OCI-LY1 (cell line): ENCODE measurements at regions not wholly inside any gene's neighbourhood (a gene's known extent, or its start where the extent isn't known, plus 50 kb on each side); places are given as distances from the start of the nearest gene placed in this dataset.

Experiments used
- H2AFZ ChIP-seq: fragments of 200-600 bp; sonication (generic), shearing (Covaris generic); 2 replicates; pipeline ENCODE4 v1.6.0; 2014; ENCODE audit warnings: antibody characterized with exemption, mild to moderate bottlenecking, low read length
- H3F3A ChIP-seq: fragments of 200-600 bp; sonication (generic), shearing (Covaris generic); 2 replicates; pipeline ENCODE4 v1.6.0; 2014; ENCODE audit warnings: mild to moderate bottlenecking, antibody characterized with exemption, low read length, moderate library complexity; ENCODE audit not compliant: insufficient read depth
- H3K27ac ChIP-seq: fragments of 200-600 bp; sonication (generic); 2 replicates; pipeline ENCODE4 v1.5.1; 2014; ENCODE audit warnings: low read length, mixed run types, mild to moderate bottlenecking, low read depth; ENCODE audit not compliant: poor library complexity, severe bottlenecking
- H3K27me3 ChIP-seq: fragments of 200-600 bp; sonication (generic); 2 replicates; pipeline ENCODE4 v1.6.0; 2014; ENCODE audit warnings: antibody characterized with exemption, mild to moderate bottlenecking, low read length, moderate library complexity; ENCODE audit not compliant: insufficient read depth
- H3K36me3 ChIP-seq: fragments of 200-600 bp; sonication (generic); 2 replicates; pipeline ENCODE4 v1.6.1; 2014; ENCODE audit warnings: mild to moderate bottlenecking, antibody characterized with exemption, low read length, moderate library complexity, mixed read lengths; ENCODE audit not compliant: insufficient read depth
- H3K4me1 ChIP-seq: fragments of 200-600 bp; sonication (generic); 2 replicates; pipeline ENCODE4 v1.5.1; 2014; ENCODE audit warnings: mild to moderate bottlenecking, low read length, moderate library complexity; ENCODE audit not compliant: insufficient read depth, severe bottlenecking
- H3K4me2 ChIP-seq: fragments of 200-600 bp; sonication (generic), shearing (Covaris generic); 2 replicates; pipeline ENCODE4 v1.6.1; 2014; ENCODE audit warnings: low read length
- H3K4me3 ChIP-seq: fragments of 200-600 bp; sonication (generic); 2 replicates; pipeline ENCODE4 v1.5.1; 2014; ENCODE audit warnings: low read length, low read depth, mild to moderate bottlenecking, mixed read lengths; ENCODE audit not compliant: poor library complexity, severe bottlenecking
- H3K79me2 ChIP-seq: fragments of 200-600 bp; shearing (Covaris generic); 2 replicates; pipeline ENCODE4 v1.6.1; 2016; ENCODE audit warnings: mixed run types, low read length, mixed read lengths; ENCODE audit not compliant: insufficient read depth
- H3K9ac ChIP-seq: fragments of 200-600 bp; sonication (generic), shearing (Covaris generic); 2 replicates; pipeline ENCODE4 v1.6.1; 2014; ENCODE audit warnings: mild to moderate bottlenecking, low read length, mixed read lengths
- H3K9me2 ChIP-seq: fragments of 200-600 bp; sonication (generic), shearing (Covaris generic); 2 replicates; pipeline ENCODE4 v1.6.1; 2014; ENCODE audit warnings: low read depth, mild to moderate bottlenecking, low read length, mixed read lengths
- H3K9me3 ChIP-seq: fragments of 200-600 bp; shearing (Covaris generic); 2 replicates; pipeline ENCODE4 v1.6.1; 2014; ENCODE audit warnings: low read length, mixed read lengths
- H4K20me1 ChIP-seq: fragments of 200-600 bp; sonication (generic), shearing (Covaris generic); 2 replicates; pipeline ENCODE4 v1.6.0; 2016; ENCODE audit warnings: mild to moderate bottlenecking, low read length; ENCODE audit not compliant: insufficient read depth
- EZH2 ChIP-seq: fragments of 200-600 bp; sonication (generic), shearing (Covaris generic); IDR thresholded peaks from 2 replicates; pipeline ENCODE4 v1.8.0; 2017; ENCODE audit warnings: borderline replicate concordance, mixed run types, mild to moderate bottlenecking, antibody characterized with exemption, low read length, moderate library complexity, mixed read lengths
- TF ChIP-seq, protein P1 (sequence below): fragments of 200-600 bp; sonication (generic), shearing (Covaris generic); IDR thresholded peaks from 2 replicates; pipeline ENCODE4 v1.5.1; 2017; ENCODE audit warnings: mild to moderate bottlenecking, antibody characterized with exemption, low read length, moderate library complexity, mixed read lengths

GRCh38 chr18:10011751-10012150, 97.9 kb downstream of the VAPA start:
- Histone ChIP-seq H4K20me1 (no peaks in the 10 kb centered on the region), H3K4me2 (no peak overlapping the region), H3K9ac (no peak overlapping the region), H3K4me1 (no peaks in the 10 kb centered on the region), H2AFZ (no peak overlapping the region), H3K27ac (no peak overlapping the region), H3K79me2 (no peaks in the 10 kb centered on the region), H3F3A (no peaks in the 10 kb centered on the region), H3K4me3 (no peak overlapping the region), H3K9me3 (no peaks in the 10 kb centered on the region), H3K9me2 (no peaks in the 10 kb centered on the region), H3K36me3 (no peaks in the 10 kb centered on the region), H3K27me3 (no peaks in the 10 kb centered on the region; the same call in 1 of the 2 replicates)
- TF ChIP-seq, protein P1, sequence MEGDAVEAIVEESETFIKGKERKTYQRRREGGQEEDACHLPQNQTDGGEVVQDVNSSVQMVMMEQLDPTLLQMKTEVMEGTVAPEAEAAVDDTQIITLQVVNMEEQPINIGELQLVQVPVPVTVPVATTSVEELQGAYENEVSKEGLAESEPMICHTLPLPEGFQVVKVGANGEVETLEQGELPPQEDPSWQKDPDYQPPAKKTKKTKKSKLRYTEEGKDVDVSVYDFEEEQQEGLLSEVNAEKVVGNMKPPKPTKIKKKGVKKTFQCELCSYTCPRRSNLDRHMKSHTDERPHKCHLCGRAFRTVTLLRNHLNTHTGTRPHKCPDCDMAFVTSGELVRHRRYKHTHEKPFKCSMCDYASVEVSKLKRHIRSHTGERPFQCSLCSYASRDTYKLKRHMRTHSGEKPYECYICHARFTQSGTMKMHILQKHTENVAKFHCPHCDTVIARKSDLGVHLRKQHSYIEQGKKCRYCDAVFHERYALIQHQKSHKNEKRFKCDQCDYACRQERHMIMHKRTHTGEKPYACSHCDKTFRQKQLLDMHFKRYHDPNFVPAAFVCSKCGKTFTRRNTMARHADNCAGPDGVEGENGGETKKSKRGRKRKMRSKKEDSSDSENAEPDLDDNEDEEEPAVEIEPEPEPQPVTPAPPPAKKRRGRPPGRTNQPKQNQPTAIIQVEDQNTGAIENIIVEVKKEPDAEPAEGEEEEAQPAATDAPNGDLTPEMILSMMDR, result no peak
- TF ChIP-seq EZH2, result no peak

DNA sequence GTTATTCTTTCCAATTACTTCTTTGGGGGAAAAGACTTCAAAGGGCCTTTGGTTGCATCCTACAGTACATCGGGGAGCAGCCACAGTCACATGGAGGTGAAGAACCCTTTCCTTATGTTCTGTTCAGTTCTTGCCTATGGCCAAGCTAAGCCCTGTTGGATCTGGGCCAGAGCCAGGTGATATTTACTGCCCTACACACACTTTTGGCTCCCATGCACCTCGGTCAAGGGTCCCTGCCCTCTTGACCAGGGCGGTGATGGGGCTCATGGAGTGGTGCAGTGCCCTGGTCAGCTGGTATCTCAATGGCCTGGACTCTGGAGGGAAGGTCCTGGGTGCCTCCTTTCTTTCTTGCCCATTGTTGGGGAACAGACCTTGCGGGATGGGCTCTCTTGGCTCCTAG, 98.7 kb downstream of the VAPA start:
- Histone ChIP-seq H4K20me1 (no peaks in the 10 kb centered on the region), H3K9me3 (no peaks in the 10 kb centered on the region), H3F3A (no peaks in the 10 kb centered on the region), H3K36me3 (no peaks in the 10 kb centered on the region), H2AFZ (no peak overlapping the region), H3K9ac (no peak overlapping the region), H3K4me2 (no peak overlapping the region), H3K9me2 (no peaks in the 10 kb centered on the region), H3K4me3 (no peak overlapping the region), H3K79me2 (no peaks in the 10 kb centered on the region), H3K27me3 (no peaks in the 10 kb centered on the region; the same call in 1 of the 2 replicates), H3K4me1 (no peaks in the 10 kb centered on the region), H3K27ac (no peak overlapping the region)
- TF ChIP-seq, protein P1, result no peak
- no peak for TF ChIP-seq EZH2

DNA sequence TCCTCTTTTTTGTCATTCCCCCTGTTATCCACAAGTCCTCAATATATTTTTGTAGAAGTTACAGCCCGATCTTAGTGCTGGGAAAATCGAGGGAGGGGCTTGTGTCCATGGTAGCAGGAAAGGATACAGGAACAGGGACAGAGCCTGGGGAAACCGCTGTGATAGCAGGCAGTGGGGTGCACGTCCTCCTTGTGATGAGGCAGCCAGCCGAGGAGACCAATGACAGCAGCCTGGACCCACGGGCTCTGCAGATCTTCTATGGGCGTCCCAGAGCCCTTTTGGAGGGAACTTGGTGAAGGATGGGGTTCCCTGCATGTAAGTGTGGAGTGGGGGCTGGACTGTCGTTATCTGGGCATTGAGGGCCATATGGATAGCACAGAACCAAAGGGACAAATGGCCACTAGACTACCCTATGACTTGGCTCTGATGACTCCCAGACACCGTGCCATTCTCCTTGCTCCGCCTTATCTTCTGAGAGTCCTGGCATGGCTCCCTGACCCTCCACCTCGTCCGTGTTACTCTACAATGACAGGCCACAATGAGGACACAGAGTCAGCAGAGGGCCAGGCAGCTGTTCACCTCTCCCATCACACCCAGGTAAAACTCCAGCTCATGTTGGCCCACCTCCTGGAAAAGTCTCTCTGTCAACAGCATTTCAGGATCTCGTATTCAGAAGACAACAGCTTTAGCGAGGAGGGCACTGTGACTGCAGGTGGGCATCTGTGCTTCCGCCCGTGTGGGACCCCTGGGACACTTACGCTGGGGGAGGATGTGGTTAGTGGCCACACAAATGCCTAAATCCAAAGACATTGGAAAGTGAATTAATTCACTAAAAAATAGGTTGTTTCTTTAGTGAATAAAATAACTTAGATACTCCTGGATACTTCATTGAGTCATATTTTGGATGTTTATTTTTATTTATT, 100.1 kb downstream of the VAPA start:
- Histone ChIP-seq H3F3A (no peaks in the 10 kb centered on the region), H3K36me3 (no peaks in the 10 kb centered on the region), H3K79me2 (no peaks in the 10 kb centered on the region), H3K27me3 (no peaks in the 10 kb centered on the region; the same call in 1 of the 2 replicates), H4K20me1 (no peaks in the 10 kb centered on the region), H3K27ac (no peak overlapping the region), H3K4me2 (no peak overlapping the region), H3K9ac (no peak overlapping the region), H2AFZ (no peak overlapping the region), H3K9me3 (no peaks in the 10 kb centered on the region), H3K4me1 (no peaks in the 10 kb centered on the region), H3K9me2 (no peaks in the 10 kb centered on the region), H3K4me3 (no peak overlapping the region)
- TF ChIP-seq, protein P1, result no peak
- TF ChIP-seq EZH2, result no peak
